ENCODE measurements at regions not wholly inside any gene's neighbourhood (a gene's known extent, or its start where the extent isn't known, plus 50 kb on each side); places are given as distances from the start of the nearest gene placed in this dataset.

DNA sequence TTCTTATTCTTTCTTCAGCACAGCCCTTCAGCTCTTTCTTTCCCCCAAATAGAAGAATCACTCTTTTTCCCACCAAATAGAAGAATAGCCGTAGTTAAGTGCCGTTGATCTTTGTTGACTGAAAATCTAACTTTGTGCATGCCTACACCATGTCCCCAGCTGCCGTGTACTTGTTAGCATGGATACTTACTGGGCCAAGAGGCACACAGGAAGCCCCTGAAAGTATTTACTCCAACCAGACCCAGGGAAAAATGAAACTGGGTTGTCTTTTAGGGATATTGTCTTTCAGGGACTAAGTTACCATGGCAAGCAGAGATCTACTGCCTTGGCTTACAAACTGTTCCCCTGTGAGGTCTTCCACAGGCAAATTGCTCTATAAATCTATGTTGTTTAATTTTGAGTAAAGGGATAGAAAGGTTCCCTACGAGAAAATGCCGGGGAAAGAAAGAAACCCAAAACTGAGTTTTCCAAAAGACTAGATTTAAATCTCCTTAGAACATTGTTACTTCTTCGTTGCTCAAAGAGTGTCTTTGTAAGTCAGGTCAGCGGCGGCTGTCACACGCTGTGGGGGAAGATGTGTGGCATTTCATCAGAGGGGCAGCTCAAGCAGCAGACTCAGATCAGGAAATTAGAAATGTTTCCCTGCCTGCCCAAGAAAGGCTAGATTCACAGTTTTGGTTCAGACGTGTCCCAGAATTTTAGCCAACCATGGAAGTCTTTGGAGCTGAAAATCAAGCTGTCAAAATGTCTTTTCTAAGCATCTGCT is 152.7 kb upstream of the PRNP start:
- intact Hi-C loops (cut with micrococcal nuclease), result no loop called here
- Mint-ChIP-seq H3K27me3 (peaks cover 44% of the 10 kb centered on the region), H3K4me1 (no peaks in the 10 kb centered on the region), H3K27ac (no peak overlapping the region), H3K9me3 (ENCODE audit: insufficient read depth) (peaks cover 6% of the 10 kb centered on the region), H3K4me3 (no peak overlapping the region)
- Histone ChIP-seq H3K79me2 (ENCODE audit: control insufficient read depth, insufficient read depth, low read length) (no peaks in the 10 kb centered on the region), H4K20me1 (ENCODE audit: control insufficient read depth, insufficient read depth, low read length, poor library complexity, severe bottlenecking) (no peaks in the 10 kb centered on the region), H3K4me2 (replicated peaks; ENCODE audit: low read depth, low read length, poor library complexity, severe bottlenecking) (no peak overlapping the region), H3K27ac (ENCODE audit: low read length in 2 of 2) (no peak overlapping the region), H3K27me3 (replicated peaks in 1 of 4; ENCODE audit: control extremely low read depth in 1 of 4, control insufficient read depth in 3 of 4, insufficient read depth in 4 of 4, low read length in 3 of 4) (peaks cover 0 to 7% (median 0%) of the 10 kb centered on the region in 4 experiments), H3K36me3 (replicated peaks in 1 of 2; ENCODE audit: control extremely low read depth in 1 of 2, control insufficient read depth in 1 of 2, extremely low read depth in 1 of 2, insufficient read depth in 2 of 2, low read length in 1 of 2) (no peaks in the 10 kb centered on the region), H2AFZ (ENCODE audit: insufficient read depth, low read depth, low read length, poor library complexity, severe bottlenecking) (no peak overlapping the region), H3K9ac (ENCODE audit: low read length) (no peak overlapping the region), H3K4me3 (ENCODE audit: control extremely low read depth in 1 of 5, extremely low read depth in 1 of 5, insufficient read depth in 1 of 5, low read depth in 2 of 5, low read length in 4 of 5) (no peak overlapping the region), H3K9me3 (ENCODE audit: control extremely low read depth in 1 of 3, control insufficient read depth in 2 of 3, insufficient read depth in 1 of 3, low read length in 2 of 3) (no peaks in the 10 kb centered on the region), H3K4me1 (ENCODE audit: control insufficient read depth in 2 of 2, insufficient read depth in 2 of 2, low read length in 2 of 2) (no peaks in the 10 kb centered on the region)
- ChIA-PET POLR2A (no interaction called here), CTCF (no interaction called here)
- no peak for TF ChIP-seq EZH2 (IDR thresholded peaks at IDR 0.05; ENCODE audit: borderline replicate concordance, insufficient read depth, low read depth, low read length, poor library complexity, severe bottlenecking)
- TF ChIP-seq, protein P1, sequence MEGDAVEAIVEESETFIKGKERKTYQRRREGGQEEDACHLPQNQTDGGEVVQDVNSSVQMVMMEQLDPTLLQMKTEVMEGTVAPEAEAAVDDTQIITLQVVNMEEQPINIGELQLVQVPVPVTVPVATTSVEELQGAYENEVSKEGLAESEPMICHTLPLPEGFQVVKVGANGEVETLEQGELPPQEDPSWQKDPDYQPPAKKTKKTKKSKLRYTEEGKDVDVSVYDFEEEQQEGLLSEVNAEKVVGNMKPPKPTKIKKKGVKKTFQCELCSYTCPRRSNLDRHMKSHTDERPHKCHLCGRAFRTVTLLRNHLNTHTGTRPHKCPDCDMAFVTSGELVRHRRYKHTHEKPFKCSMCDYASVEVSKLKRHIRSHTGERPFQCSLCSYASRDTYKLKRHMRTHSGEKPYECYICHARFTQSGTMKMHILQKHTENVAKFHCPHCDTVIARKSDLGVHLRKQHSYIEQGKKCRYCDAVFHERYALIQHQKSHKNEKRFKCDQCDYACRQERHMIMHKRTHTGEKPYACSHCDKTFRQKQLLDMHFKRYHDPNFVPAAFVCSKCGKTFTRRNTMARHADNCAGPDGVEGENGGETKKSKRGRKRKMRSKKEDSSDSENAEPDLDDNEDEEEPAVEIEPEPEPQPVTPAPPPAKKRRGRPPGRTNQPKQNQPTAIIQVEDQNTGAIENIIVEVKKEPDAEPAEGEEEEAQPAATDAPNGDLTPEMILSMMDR (IDR thresholded peaks at IDR 0.05), result no peak
- ATAC-seq (ENCODE audit: low read depth), result no peak
- WGBS (ENCODE audit: insufficient coverage), result 80% methylated on average over 6 of the region's 10 CpGs
- no peak for DNase-seq

DNA sequence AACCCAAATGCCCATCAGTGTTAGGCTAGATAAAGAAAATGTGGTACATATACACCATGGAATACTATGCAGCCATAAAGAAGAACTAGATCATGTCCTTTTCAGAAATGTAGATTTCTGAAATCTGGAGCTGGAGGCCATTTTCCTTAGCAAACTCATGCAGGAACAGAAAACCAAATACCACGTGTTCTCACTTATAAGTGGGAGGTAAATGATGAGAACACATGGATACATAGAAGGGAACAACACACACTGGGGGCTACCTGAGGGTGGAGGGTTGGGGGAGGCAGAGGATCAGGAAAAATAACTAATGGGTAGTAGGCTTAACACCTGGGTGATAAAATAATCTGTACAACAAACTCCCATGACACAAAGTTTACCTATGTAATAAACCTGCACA is 153.5 kb upstream of the PRNP start:
- no peaks in the 10 kb centered on the region for H3K9me3 ChIP-seq (ENCODE audit: control extremely low read depth in 1 of 3, control insufficient read depth in 2 of 3, insufficient read depth in 1 of 3, low read length in 2 of 3)
- no CpG with 5 or more reads among the region's 1 CpG for WGBS (ENCODE audit: insufficient coverage)

More for the DNA sequence above, 153.5 kb upstream of the PRNP start:
- intact Hi-C loops (cut with micrococcal nuclease), result no loop called here
- POLR2A ChIA-PET, result interaction anchor here (0.7 kb wide), 1 partner anchor 70 kb away, joined by 3 read pairs; no protein-coding TSS in a partner anchor
- peaks cover 49% of the 10 kb centered on the region for H3K27me3 Mint-ChIP-seq
- no peak overlapping the region for H3K4me3 Mint-ChIP-seq
- no peak for DNase-seq
- CTCF ChIA-PET, result no interaction called here
- no peak overlapping the region for H3K4me3 ChIP-seq (ENCODE audit: control extremely low read depth in 1 of 5, extremely low read depth in 1 of 5, insufficient read depth in 1 of 5, low read depth in 2 of 5, low read length in 4 of 5)
- no peak overlapping the region for H3K27ac Mint-ChIP-seq
- H3K79me2 ChIP-seq (ENCODE audit: control insufficient read depth, insufficient read depth, low read length), result no peaks in the 10 kb centered on the region
- H3K36me3 ChIP-seq (replicated peaks in 1 of 2; ENCODE audit: control extremely low read depth in 1 of 2, control insufficient read depth in 1 of 2, extremely low read depth in 1 of 2, insufficient read depth in 2 of 2, low read length in 1 of 2), result no peaks in the 10 kb centered on the region
- no peak overlapping the region for H3K4me2 ChIP-seq (replicated peaks; ENCODE audit: low read depth, low read length, poor library complexity, severe bottlenecking)
- peaks cover 0 to 7% (median 0%) of the 10 kb centered on the region in 4 experiments for H3K27me3 ChIP-seq (replicated peaks in 1 of 4; ENCODE audit: control extremely low read depth in 1 of 4, control insufficient read depth in 3 of 4, insufficient read depth in 4 of 4, low read length in 3 of 4)
- no peaks in the 10 kb centered on the region for H3K4me1 Mint-ChIP-seq
- TF ChIP-seq, protein P1 (IDR thresholded peaks at IDR 0.05), result no peak
- no peak for TF ChIP-seq EZH2 (IDR thresholded peaks at IDR 0.05; ENCODE audit: borderline replicate concordance, insufficient read depth, low read depth, low read length, poor library complexity, severe bottlenecking)
- H3K27ac ChIP-seq (ENCODE audit: low read length in 2 of 2), result no peak overlapping the region
- H3K4me1 ChIP-seq (ENCODE audit: control insufficient read depth in 2 of 2, insufficient read depth in 2 of 2, low read length in 2 of 2), result no peaks in the 10 kb centered on the region
- no peak overlapping the region for H2AFZ ChIP-seq (ENCODE audit: insufficient read depth, low read depth, low read length, poor library complexity, severe bottlenecking)
- no peak for ATAC-seq (ENCODE audit: low read depth)
- no peak overlapping the region for H3K9ac ChIP-seq (ENCODE audit: low read length)
- peaks cover 12% of the 10 kb centered on the region for H3K9me3 Mint-ChIP-seq (ENCODE audit: insufficient read depth)
- no peaks in the 10 kb centered on the region for H4K20me1 ChIP-seq (ENCODE audit: control insufficient read depth, insufficient read depth, low read length, poor library complexity, severe bottlenecking)

Data from B cell (primary cell).